PC-3 (cell line): ENCODE measurements at regions not wholly inside any gene's neighbourhood (a gene's known extent, or its start where the extent isn't known, plus 50 kb on each side); places are given as distances from the start of the nearest gene placed in this dataset.

ENCODE experiments used
- ATAC-seq: fragments of 200-7000 bp; cut with Tn5 transposase; 2 replicates; pipeline ENCODE4 v1.9.1; 2020; ENCODE audit warnings: mild to moderate bottlenecking, moderate library complexity
- BruUV-seq: library from RNA; stranded (reverse); fragments of 400-500 nt; replicated peaks from 2 replicates; lab custom pipeline; 2021; lab: Mats Ljungman, UMichigan
- CTCF ChIA-PET: fragments of 300-600 bp; sonication (Branson Sonifier 250); formaldehyde crosslinking; loops from one replicate; lab custom pipeline; 2022; ENCODE audit warnings: antibody characterized with exemption; lab: Charles Lee
- POLR2A ChIA-PET: fragments of 300-600 bp; sonication (Branson Sonifier 250); formaldehyde crosslinking; loops from one replicate; lab custom pipeline; 2022; ENCODE audit warnings: antibody characterized with exemption; ENCODE audit not compliant: unreplicated experiment; lab: Charles Lee
- DNase-seq: peaks from one replicate; pipeline ENCODE4 v3.0.0-alpha.2; 2015
- H2AFZ ChIP-seq: fragments of 300-600 bp; sonication (generic); 2 replicates; pipeline ENCODE4 v1.6.0; 2016; ENCODE audit warnings: antibody characterized with exemption, low read length
- H3F3A ChIP-seq: fragments of 300-600 bp; sonication (generic); one replicate; pipeline ENCODE4 v1.6.0; 2017; ENCODE audit warnings: antibody characterized with exemption, low read length, control low read depth, mild to moderate bottlenecking; ENCODE audit not compliant: unreplicated experiment
- H3K27ac ChIP-seq: fragments of 300-600 bp; sonication (generic); 2 replicates; pipeline ENCODE4 v1.5.1; 2016; ENCODE audit warnings: mild to moderate bottlenecking, low read length
- H3K27me3 ChIP-seq: fragments of 300-600 bp; sonication (generic); 2 replicates; pipeline ENCODE4 v1.6.1; 2016; ENCODE audit warnings: low read length, mixed read lengths
- H3K36me3 ChIP-seq: fragments of 300-600 bp; sonication (generic); 2 replicates; pipeline ENCODE4 v1.6.1; 2016; ENCODE audit warnings: low read depth, mixed run types, low read length, mixed read lengths
- H3K4me1 ChIP-seq: fragments of 300-600 bp; sonication (generic); 2 replicates; pipeline ENCODE4 v1.5.1; 2016; ENCODE audit warnings: low read length; ENCODE audit not compliant: insufficient read depth
- H3K4me2 ChIP-seq: fragments of 300-600 bp; sonication (generic); 2 replicates; pipeline ENCODE4 v1.6.0; 2016; ENCODE audit warnings: low read length
- H3K4me3 ChIP-seq: fragments of 300-600 bp; sonication (generic); 2 replicates; pipeline ENCODE4 v1.5.1; 2016; ENCODE audit warnings: mild to moderate bottlenecking, low read length, mixed read lengths
- H3K79me2 ChIP-seq: fragments of 300-600 bp; sonication (generic); 2 replicates; pipeline ENCODE4 v1.6.1; 2017; ENCODE audit warnings: low read length, mixed read lengths
- H3K9ac ChIP-seq: fragments of 300-600 bp; sonication (generic); 2 replicates; pipeline ENCODE4 v1.6.0; 2016; ENCODE audit warnings: mild to moderate bottlenecking, low read length
- H3K9me2 ChIP-seq: fragments of 300-600 bp; sonication (generic); replicated peaks from 2 replicates; pipeline ENCODE4 v1.6.1; 2016; ENCODE audit warnings: mixed run types, low read length, mixed read lengths
- H3K9me3 ChIP-seq: fragments of 300-600 bp; sonication (generic); 2 replicates; pipeline ENCODE4 v1.6.1; 2016; ENCODE audit warnings: low read length, mixed read lengths
- H4K20me1 ChIP-seq: fragments of 300-600 bp; sonication (generic); 2 replicates; pipeline ENCODE4 v1.6.1; 2016; ENCODE audit warnings: low read length, mixed read lengths
- CTCF ChIP-seq: fragments of 300-600 bp; sonication (generic); conservative IDR thresholded peaks from 2 replicates; pipeline ENCODE4 v1.5.1; 2017; ENCODE audit warnings: antibody characterized with exemption, low read depth, mild to moderate bottlenecking, low read length
- EZH2 ChIP-seq: fragments of 300-600 bp; sonication (generic); IDR thresholded peaks from one replicate; pipeline ENCODE4 v1.6.1; 2017; ENCODE audit warnings: antibody characterized with exemption, mild to moderate bottlenecking, low read length; ENCODE audit not compliant: unreplicated experiment
- EZH2phosphoT487 ChIP-seq: fragments of 300-600 bp; sonication (generic); IDR thresholded peaks from 2 replicates; pipeline ENCODE4 v1.6.1; 2018; ENCODE audit warnings: mild to moderate bottlenecking, antibody characterized with exemption, low read length, borderline replicate concordance
- intact Hi-C: fragments of 100-400 bp; cut with micrococcal nuclease; formaldehyde crosslinking; loops from 2 replicates; pipeline ENCODE4 v1.9.0; 2023

DNA sequence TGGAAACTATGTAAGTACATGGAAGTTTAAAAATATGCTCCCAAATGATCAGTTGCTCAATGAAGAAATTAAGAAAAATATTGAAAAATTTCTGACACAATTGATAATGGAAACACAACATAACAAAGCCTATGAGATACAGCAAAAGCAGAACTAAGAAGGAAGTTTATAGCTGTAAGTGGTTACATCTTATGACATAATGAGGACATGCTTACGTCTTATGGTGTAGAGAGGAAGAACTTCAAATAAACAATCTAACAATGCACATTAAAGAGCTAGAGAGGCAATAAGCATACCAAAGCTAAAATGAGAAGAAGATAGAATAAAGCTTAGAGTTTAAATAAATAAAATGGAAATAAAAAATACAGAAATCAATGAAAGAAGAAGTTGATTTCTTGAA lies 50.0 kb upstream of the CEACAM21 start:
- DNase-seq: no peak
- TF ChIP-seq EZH2phosphoT487 (no peak), EZH2 (no peak), CTCF (no peak)
- H4K20me1 ChIP-seq: no peaks in the 10 kb centered on the region

More for the DNA sequence above, 50.0 kb upstream of the CEACAM21 start:
- no TSS peak for BruUV-seq
- no peaks in the 10 kb centered on the region for H3K9me3 ChIP-seq
- H3K4me1 ChIP-seq: no peaks in the 10 kb centered on the region
- ATAC-seq: no peak
- ChIA-PET POLR2A (no interaction called here), CTCF (no interaction called here)
- no peaks in the 10 kb centered on the region for H3F3A ChIP-seq
- no peaks in the 10 kb centered on the region for H3K36me3 ChIP-seq
- H3K79me2 ChIP-seq: no peaks in the 10 kb centered on the region
- no peaks in the 10 kb centered on the region for H3K9me2 ChIP-seq
- intact Hi-C loops: no loop called here
- no peak overlapping the region for H2AFZ ChIP-seq
- H3K4me3 ChIP-seq: no peak overlapping the region
- H3K4me2 ChIP-seq: no peak overlapping the region
- peaks cover 74% of the 10 kb centered on the region for H3K27me3 ChIP-seq
- H3K27ac ChIP-seq: no peak overlapping the region
- H3K9ac ChIP-seq: no peak overlapping the region
